Peyer's patch (tissue), 4 donors: ENCODE measurements at regions not wholly inside any gene's neighbourhood (a gene's known extent, or its start where the extent isn't known, plus 50 kb on each side); places are given as distances from the start of the nearest gene placed in this dataset.
A peak's percentile ranks its signal among the peaks of the same experiment; 100 is the strongest.

Experiments
- DNase-seq, 3 donors: peaks; one replicate each; pipeline ENCODE4 v3.0.0-alpha.2; 2017 to 2019
- H3K27ac ChIP-seq, 4 donors: fragments of 200-600 bp; sonication (generic); one replicate each; pipeline ENCODE4 v1.5.1; 2016 to 2019
- H3K27me3 ChIP-seq, 2 donors: fragments of 200-600 bp; sonication (generic); one replicate each; pipeline ENCODE4 v1.5.1; 2019
- H3K36me3 ChIP-seq, 3 donors: fragments of 200-600 bp; sonication (generic); one replicate each; pipeline ENCODE4 v1.5.1; 2016 to 2019
- H3K4me1 ChIP-seq, 4 donors: fragments of 200-600 bp; sonication (generic); one replicate each; pipeline ENCODE4 v1.5.1; 2016 to 2019
- H3K4me3 ChIP-seq, 4 donors: fragments of 200-600 bp; sonication (generic); 1 replicate in 3 of 4; 2 replicates in 1 of 4; pipeline ENCODE4 v1.5.1; 2016 to 2019; ENCODE audit warnings: mild to moderate bottlenecking in 1 of 4
- H3K9me3 ChIP-seq, 4 donors: fragments of 200-600 bp; sonication (generic); one replicate each; pipeline ENCODE4 v1.5.1; 2016 to 2019; ENCODE audit warnings: mild to moderate bottlenecking in 1 of 4
- CTCF ChIP-seq, 6 experiments: fragments of 450-650 bp in 4 of 6; fragments of 200-600 bp in 2 of 6; sonication (generic) in 1 of 6; IDR thresholded peaks; one replicate each; pipeline ENCODE4 v1.5.1; 2017 to 2019; ENCODE audit warnings: antibody characterized with exemption in 6 of 6, mild to moderate bottlenecking in 3 of 6, moderate library complexity in 1 of 6
- POLR2A ChIP-seq, 2 donors: fragments of 450-650 bp; IDR thresholded peaks; one replicate each; pipeline ENCODE4 v1.5.1; 2017; ENCODE audit warnings: antibody characterized with exemption in 2 of 2, mild to moderate bottlenecking in 2 of 2, moderate library complexity in 2 of 2

DNA sequence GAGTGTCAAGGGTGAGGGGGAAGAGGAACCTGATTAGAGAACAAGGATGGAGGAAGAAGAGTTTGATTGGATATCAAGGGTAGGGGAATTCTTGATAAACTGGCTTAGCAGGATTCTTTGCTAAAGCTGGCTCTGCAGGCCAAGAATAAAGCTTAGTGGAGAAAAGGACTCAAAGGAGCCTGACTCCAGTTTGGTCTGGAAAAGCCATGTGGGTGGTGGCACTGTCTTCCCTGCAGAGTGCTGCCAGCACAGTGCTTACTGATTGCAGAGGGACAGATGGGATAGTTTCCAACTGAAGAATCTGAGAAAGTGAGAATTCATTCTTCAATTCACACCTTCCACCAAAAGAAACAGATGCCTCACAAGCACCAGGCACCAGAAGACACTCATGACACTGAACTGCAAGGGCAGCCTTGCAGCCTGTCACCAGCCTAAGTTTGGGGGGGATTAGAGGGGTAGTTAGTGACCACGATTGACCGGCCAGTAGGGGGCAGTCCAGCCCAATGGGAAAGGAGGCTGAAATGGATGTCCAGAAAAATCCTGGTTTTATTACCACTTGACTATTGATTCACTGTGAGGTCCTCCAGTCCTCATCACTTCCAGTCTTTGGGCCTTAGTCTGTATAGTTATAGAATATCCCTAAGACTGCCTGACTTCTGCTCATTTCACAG lies 334.5 kb downstream of the SMAD2 start:
- Histone ChIP-seq H3K4me1 (no peaks in the 10 kb centered on the region), H3K9me3 (no peaks in the 10 kb centered on the region), H3K4me3 (no peak overlapping the region), H3K36me3 (no peaks in the 10 kb centered on the region), H3K27me3 (no peaks in the 10 kb centered on the region), H3K27ac (no peak overlapping the region)
- DNase-seq = peak; percentile 24 to 60 (median 56)
- peak in 4 of 6 experiments; percentile 29 to 63 (median 54) for TF ChIP-seq CTCF (IDR thresholded peaks at IDR 0.05)
- no peak for TF ChIP-seq POLR2A (IDR thresholded peaks at IDR 0.05)

DNA sequence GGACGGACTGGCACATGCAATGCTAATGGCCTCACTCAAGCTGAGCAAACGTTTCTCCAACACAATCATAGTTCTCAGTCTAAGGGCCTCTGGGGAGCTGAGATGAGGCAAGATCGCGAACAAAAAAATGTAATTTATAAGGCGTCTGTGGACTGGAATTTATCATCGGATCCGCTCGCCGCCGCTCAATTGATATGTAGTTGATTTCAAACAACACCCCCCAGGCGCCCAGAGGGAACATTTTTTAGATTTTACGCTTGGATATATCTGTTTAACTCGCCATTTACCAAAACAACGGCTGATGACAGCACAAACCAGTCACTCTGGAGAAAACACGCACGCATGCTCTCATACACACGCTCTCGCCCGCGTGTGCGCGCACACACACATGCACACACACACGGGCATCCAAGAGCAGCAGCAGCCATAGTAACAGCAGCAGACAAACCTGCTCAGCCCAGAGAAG lies 335.8 kb downstream of the SMAD2 start:
- no peaks in the 10 kb centered on the region for H3K4me1 ChIP-seq
- TF ChIP-seq POLR2A (IDR thresholded peaks at IDR 0.05) (no peak), CTCF (IDR thresholded peaks at IDR 0.05) (no peak)
- no peaks in the 10 kb centered on the region for H3K36me3 ChIP-seq
- no peak for DNase-seq
- no peak overlapping the region for H3K27ac ChIP-seq
- H3K27me3 ChIP-seq = no peaks in the 10 kb centered on the region
- no peaks in the 10 kb centered on the region for H3K9me3 ChIP-seq
- no peak overlapping the region for H3K4me3 ChIP-seq

DNA sequence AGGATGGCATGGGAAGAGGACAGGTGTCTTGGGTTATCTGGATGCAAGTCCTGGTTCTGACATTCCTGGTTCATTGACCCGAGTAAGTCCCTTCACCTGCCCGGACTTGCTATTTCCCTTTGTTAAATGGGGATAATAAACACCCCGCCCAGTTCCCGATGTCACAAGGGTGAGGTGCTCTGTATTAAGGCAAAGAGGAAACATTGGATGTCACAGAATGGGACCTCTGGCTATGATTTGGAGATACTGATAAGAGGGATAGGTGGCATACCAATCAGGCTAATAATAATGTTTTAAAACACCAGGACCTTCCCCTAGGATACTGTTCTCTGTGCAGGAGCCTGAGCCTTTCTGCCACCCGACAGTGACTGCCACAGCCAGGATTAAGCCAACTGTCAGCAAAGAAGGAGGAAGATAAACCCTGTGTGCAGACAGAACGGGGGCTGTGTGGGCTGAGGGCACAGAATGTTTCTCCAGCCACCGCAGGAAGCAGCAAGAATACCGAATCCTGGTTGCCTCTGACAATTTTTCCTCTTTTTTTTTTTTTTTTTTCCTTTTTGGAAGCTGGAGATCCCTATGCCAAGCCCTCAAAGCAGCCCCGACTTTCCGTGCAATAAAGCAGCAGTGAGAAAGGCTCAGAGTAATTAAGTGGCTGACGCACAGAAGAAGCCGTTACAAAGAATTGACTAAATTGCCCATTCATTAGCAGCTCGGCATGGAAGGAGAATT lies 336.6 kb downstream of the SMAD2 start:
- H3K36me3 ChIP-seq = no peaks in the 10 kb centered on the region
- no peaks in the 10 kb centered on the region for H3K4me1 ChIP-seq
- no peak overlapping the region for H3K27ac ChIP-seq
- no peak for TF ChIP-seq CTCF (IDR thresholded peaks at IDR 0.05)
- TF ChIP-seq POLR2A (IDR thresholded peaks at IDR 0.05) = no peak
- H3K4me3 ChIP-seq = no peak overlapping the region
- no peaks in the 10 kb centered on the region for H3K27me3 ChIP-seq
- H3K9me3 ChIP-seq = no peaks in the 10 kb centered on the region
- DNase-seq = no peak

GRCh38 chr18:47591429-47591828 lies 339.0 kb downstream of the SMAD2 start:
- Histone ChIP-seq H3K9me3 (no peaks in the 10 kb centered on the region), H3K27ac (no peak overlapping the region), H3K27me3 (no peaks in the 10 kb centered on the region), H3K4me3 (no peak overlapping the region), H3K4me1 (no peaks in the 10 kb centered on the region), H3K36me3 (no peaks in the 10 kb centered on the region)
- no peak for DNase-seq
- no peak for TF ChIP-seq CTCF (IDR thresholded peaks at IDR 0.05)
- no peak for TF ChIP-seq POLR2A (IDR thresholded peaks at IDR 0.05)

DNA sequence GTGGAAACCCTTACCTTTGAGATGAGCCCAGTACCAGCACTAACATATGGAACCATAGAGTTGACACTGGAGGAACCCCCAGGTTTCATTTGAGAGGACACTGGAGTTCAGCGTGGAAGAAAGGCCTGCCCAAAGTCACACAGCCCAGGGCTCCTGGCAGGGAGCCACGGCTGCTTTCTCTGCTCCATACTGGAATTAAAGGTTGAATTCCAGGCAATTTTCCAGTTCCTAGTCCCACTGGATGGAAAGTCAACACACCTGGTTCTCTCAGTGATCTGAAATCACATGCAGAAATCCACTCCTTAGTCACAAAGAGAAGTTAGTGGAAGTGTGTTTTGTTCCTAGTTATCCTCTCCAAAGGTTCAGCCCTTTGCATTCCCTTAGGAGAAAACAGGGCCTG lies 336.1 kb upstream of the SKOR2 start:
- DNase-seq = no peak
- Histone ChIP-seq H3K27ac (no peak overlapping the region), H3K4me1 (no peaks in the 10 kb centered on the region), H3K4me3 (no peak overlapping the region), H3K9me3 (no peaks in the 10 kb centered on the region), H3K36me3 (no peaks in the 10 kb centered on the region), H3K27me3 (no peaks in the 10 kb centered on the region)
- no peak for TF ChIP-seq POLR2A (IDR thresholded peaks at IDR 0.05)
- TF ChIP-seq CTCF (IDR thresholded peaks at IDR 0.05) = no peak
